ENCODE measurements at regions not wholly inside any gene's neighbourhood (a gene's known extent, or its start where the extent isn't known, plus 50 kb on each side); places are given as distances from the start of the nearest gene placed in this dataset.

- TF ChIP-seq CTCF (IDR thresholded peaks at IDR 0.05) (no peak), POLR2A (IDR thresholded peaks at IDR 0.05) (no peak)
Observed at GRCh38 chr6:11404838-11405237, 132.7 kb upstream of the TMEM170B start.
